RCC 7860 (cell line): ENCODE measurements at regions not wholly inside any gene's neighbourhood (a gene's known extent, or its start where the extent isn't known, plus 50 kb on each side); places are given as distances from the start of the nearest gene placed in this dataset.

Experiments
- DNase-seq: peaks from one replicate; pipeline ENCODE4 v3.0.0-alpha.2; 2015; ENCODE audit warnings: low spot score
- FAIRE-seq: peaks from 2 replicates; lab custom pipeline; 2012; peaks lifted over from hg19 to GRCh38; lab: Jason Lieb, UNC

- FAIRE-seq (no peak), DNase-seq (no peak)
These were observed 54.2 kb downstream of the SIX6 start for GRCh38 chr14:60563113-60563512.

- peak; percentile 58 for FAIRE-seq
- peak; percentile 42 for DNase-seq
These were observed 56.3 kb downstream of the SIX6 start for GRCh38 chr14:60565211-60565610.

GRCh38 chr14:60566101-60566500 is 57.2 kb downstream of the SIX6 start:
- DNase-seq (no peak), FAIRE-seq (no peak)

GRCh38 chr14:60573943-60574495 is 65.1 kb downstream of the SIX6 start:
- DNase-seq (no peak), FAIRE-seq (no peak)

- no peak for FAIRE-seq
These were observed 66.1 kb downstream of the SIX6 start for GRCh38 chr14:60575008-60575407.

GRCh38 chr14:60585676-60586075 is 63.6 kb downstream of the SIX1 start:
- FAIRE-seq (no peak), DNase-seq (no peak)

More at GRCh38 chr14:60575008-60575407, 66.1 kb downstream of the SIX6 start:
- no peak for DNase-seq

- DNase-seq, result no peak
- FAIRE-seq, result no peak
These were observed 59.8 kb downstream of the SIX1 start for GRCh38 chr14:60589442-60589841.

GRCh38 chr14:60590991-60591414 is 58.3 kb downstream of the SIX1 start:
- FAIRE-seq (no peak), DNase-seq (no peak)
